PFSK-1 (cell line): ENCODE measurements at regions not wholly inside any gene's neighbourhood (a gene's known extent, or its start where the extent isn't known, plus 50 kb on each side); places are given as distances from the start of the nearest gene placed in this dataset.

Source experiments
- FOXP2 ChIP-seq: optimal IDR thresholded peaks from 2 replicates; pipeline ENCODE3; 2011; ENCODE audit warnings: borderline replicate concordance, control low read depth, inconsistent platforms; ENCODE audit not compliant: insufficient read depth; ENCODE audit errors: extremely low read length, extremely low read depth
- POLR2AphosphoS5 ChIP-seq: IDR thresholded peaks from 2 replicates; pipeline ENCODE4 v1.6.1; 2012; ENCODE audit warnings: low read depth, mild to moderate bottlenecking, control low read depth, low read length, moderate library complexity
- REST ChIP-seq, 2 experiments: IDR thresholded peaks; 2 replicates each; pipeline versions ENCODE4 v1.6.1 to v1.8.0; 2011 to 2012; ENCODE audit warnings: low read depth in 2 of 2, low read length in 2 of 2, control low read depth in 1 of 2, inconsistent platforms in 1 of 2, mild to moderate bottlenecking in 1 of 2, moderate library complexity in 1 of 2; ENCODE audit not compliant: insufficient read depth in 1 of 2
- SIN3A ChIP-seq: IDR thresholded peaks from 2 replicates; pipeline ENCODE4 v1.6.1; 2012; ENCODE audit warnings: mild to moderate bottlenecking, low read length, moderate library complexity, borderline replicate concordance; ENCODE audit not compliant: insufficient read depth
- TAF1 ChIP-seq: IDR thresholded peaks from 2 replicates; pipeline ENCODE4 v1.6.1; 2012; ENCODE audit warnings: low read length, control low read depth, borderline replicate concordance; ENCODE audit not compliant: insufficient read depth

- TF ChIP-seq POLR2AphosphoS5 = no peak
- TF ChIP-seq TAF1 = no peak
- no peak for TF ChIP-seq SIN3A
- TF ChIP-seq FOXP2 = no peak
Measured at GRCh38 chr2:131753640-131754561, 226.2 kb downstream of the CCDC74A start.

GRCh38 chr2:131754929-131755720 lies 227.4 kb downstream of the CCDC74A start:
- TF ChIP-seq TAF1 (no peak), POLR2AphosphoS5 (no peak), FOXP2 (no peak), REST (IDR thresholded peaks at IDR 0.05; ENCODE audit: insufficient read depth in 1 of 2, low read depth in 2 of 2, low read length in 2 of 2) (no peak), SIN3A (no peak)

GRCh38 chr2:131756141-131756907 lies 228.6 kb downstream of the CCDC74A start:
- TF ChIP-seq REST (IDR thresholded peaks at IDR 0.05; ENCODE audit: insufficient read depth in 1 of 2, low read depth in 2 of 2, low read length in 2 of 2) (no peak), TAF1 (no peak), FOXP2 (no peak), SIN3A (no peak), POLR2AphosphoS5 (no peak)

- no peak for TF ChIP-seq FOXP2
- TF ChIP-seq POLR2AphosphoS5 = no peak
- TF ChIP-seq SIN3A = no peak
- no peak for TF ChIP-seq REST (IDR thresholded peaks at IDR 0.05; ENCODE audit: insufficient read depth in 1 of 2, low read depth in 2 of 2, low read length in 2 of 2)
- no peak for TF ChIP-seq TAF1
Measured at GRCh38 chr2:131801210-131801744, 273.6 kb downstream of the CCDC74A start.
